SK-N-SH (cell line): ENCODE measurements at regions not wholly inside any gene's neighbourhood (a gene's known extent, or its start where the extent isn't known, plus 50 kb on each side); places are given as distances from the start of the nearest gene placed in this dataset.

Experiments
- CHD2 ChIP-seq: fragments of 150-350 bp; IDR thresholded peaks from 2 replicates; pipeline ENCODE4 v1.6.1; 2018; ENCODE audit warnings: low read length; ENCODE audit not compliant: partially characterized antibody
- CTCF ChIP-seq: fragments of 200-600 bp; sonication (generic); IDR thresholded peaks from 2 replicates; pipeline ENCODE4 v1.6.1; 2017; ENCODE audit warnings: antibody characterized with exemption, mild to moderate bottlenecking, moderate library complexity
- EP300 ChIP-seq, 2 experiments: IDR thresholded peaks; 2 replicates each; pipeline versions ENCODE4 v1.4.0 to v1.6.1; 2012; ENCODE audit warnings: borderline replicate concordance in 1 of 2, low read depth in 1 of 2, low read length in 1 of 2
- EZH2phosphoT487 ChIP-seq: fragments of 200-600 bp; sonication (generic); IDR thresholded peaks from 2 replicates; pipeline ENCODE4 v1.6.1; 2017; ENCODE audit warnings: low read depth, mixed run types, mild to moderate bottlenecking, antibody characterized with exemption, moderate library complexity, borderline replicate concordance
- FOXJ3 ChIP-seq: sonication (generic); formaldehyde crosslinking; IDR thresholded peaks from 2 replicates; pipeline ENCODE4 v1.5.1; 2020; ENCODE audit warnings: mild to moderate bottlenecking, missing genetic modification reagents
- IRF3 ChIP-seq: fragments of 150-350 bp; IDR thresholded peaks from 2 replicates; pipeline ENCODE4 v1.6.1; 2016; ENCODE audit warnings: mild to moderate bottlenecking, low read depth, low read length
- JUND ChIP-seq: IDR thresholded peaks from 2 replicates; pipeline ENCODE4 v1.4.0; 2012
- MEF2A ChIP-seq: IDR thresholded peaks from 2 replicates; pipeline ENCODE4 v1.4.0; 2012; ENCODE audit warnings: low read depth, borderline replicate concordance
- NFIC ChIP-seq: IDR thresholded peaks from 2 replicates; pipeline ENCODE4 v1.4.0; 2012; ENCODE audit warnings: borderline replicate concordance
- PBX3 ChIP-seq: IDR thresholded peaks from 2 replicates; pipeline ENCODE4; 2012
- RAD21 ChIP-seq: IDR thresholded peaks from 2 replicates; pipeline ENCODE4 v1.6.1; 2012; ENCODE audit warnings: mild to moderate bottlenecking, low read length
- USF2 ChIP-seq: fragments of 150-350 bp; IDR thresholded peaks from 2 replicates; pipeline ENCODE4 v1.6.1; 2017; ENCODE audit warnings: antibody characterized with exemption, low read length, low read depth, borderline replicate concordance
- ZBTB33 ChIP-seq: IDR thresholded peaks from 2 replicates; pipeline ENCODE4 v1.4.0; 2012; ENCODE audit warnings: low read depth, borderline replicate concordance
- TF ChIP-seq, protein P1 (sequence below): IDR thresholded peaks from 2 replicates; pipeline ENCODE4 v1.4.0; 2012; ENCODE audit warnings: low read depth, borderline replicate concordance

DNA sequence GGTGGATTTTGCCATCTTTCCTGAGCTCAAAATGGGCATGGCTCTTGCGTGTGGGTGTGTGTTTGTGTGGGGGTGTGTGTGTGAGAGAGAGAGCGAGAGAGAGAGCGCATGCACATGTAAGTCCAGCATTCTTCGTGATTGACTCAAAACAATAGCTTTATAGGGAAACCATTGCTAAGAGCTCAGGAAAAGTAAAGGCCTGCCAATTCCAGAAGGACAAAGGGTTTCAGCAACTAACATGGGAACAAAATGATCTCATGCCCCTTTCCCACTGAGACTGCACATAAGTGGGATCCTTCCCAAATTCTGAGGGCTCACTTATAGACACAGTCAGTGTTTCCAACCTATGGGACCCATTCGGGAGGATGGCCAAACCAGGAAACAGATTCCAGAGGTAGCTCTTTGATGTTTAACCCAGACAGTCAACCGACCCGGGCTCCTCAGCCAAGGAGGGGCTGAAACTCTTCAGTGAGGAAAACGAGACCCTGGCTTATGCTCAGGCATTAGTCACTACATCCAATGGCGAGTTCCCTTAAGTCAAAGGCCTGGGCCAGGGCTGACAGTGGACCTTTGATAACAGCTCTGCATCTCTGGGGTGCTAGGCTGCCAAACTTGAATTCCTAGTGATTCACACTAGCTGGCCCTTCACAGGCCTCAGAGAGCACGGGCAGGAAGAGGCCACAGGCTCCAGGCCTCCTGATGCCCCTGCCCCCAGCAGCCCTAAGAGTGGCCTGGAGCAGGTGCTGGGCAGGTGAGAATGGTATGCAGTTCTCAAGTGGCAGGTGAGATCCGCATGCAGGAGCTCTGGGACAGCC, 305.0 kb upstream of the C2CD4B start (continued):
- TF ChIP-seq ZBTB33 (no peak), IRF3 (no peak), MEF2A (no peak), PBX3 (no peak; the same call in 1 of the 2 replicates), EZH2phosphoT487 (no peak), CHD2 (no peak), JUND (peak; percentile 21), RAD21 (no peak), CTCF (no peak), NFIC (peak; percentile 45), EP300 (IDR thresholded peaks at IDR 0.05; ENCODE audit: borderline replicate concordance in 1 of 2, low read depth in 1 of 2, low read length in 1 of 2) (peak in 1 of 2 experiments; percentile 41; a peak in 1 of 4 replicates), USF2 (no peak), FOXJ3 (CRISPR knock-in tag) (no peak)
- TF ChIP-seq, protein P1, sequence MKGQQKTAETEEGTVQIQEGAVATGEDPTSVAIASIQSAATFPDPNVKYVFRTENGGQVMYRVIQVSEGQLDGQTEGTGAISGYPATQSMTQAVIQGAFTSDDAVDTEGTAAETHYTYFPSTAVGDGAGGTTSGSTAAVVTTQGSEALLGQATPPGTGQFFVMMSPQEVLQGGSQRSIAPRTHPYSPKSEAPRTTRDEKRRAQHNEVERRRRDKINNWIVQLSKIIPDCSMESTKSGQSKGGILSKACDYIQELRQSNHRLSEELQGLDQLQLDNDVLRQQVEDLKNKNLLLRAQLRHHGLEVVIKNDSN = no peak
